ENCODE measurements at regions not wholly inside any gene's neighbourhood (a gene's known extent, or its start where the extent isn't known, plus 50 kb on each side); places are given as distances from the start of the nearest gene placed in this dataset.

GRCh38 chr6:165930668-165931214 is 236.9 kb downstream of the TBXT start:
- no peak overlapping the region for H3K27ac ChIP-seq
- no peak for TF ChIP-seq CTCF (conservative IDR thresholded peaks at IDR 0.05)
- TF ChIP-seq ZFX (IDR thresholded peaks at IDR 0.05): no peak

GRCh38 chr6:165929607-165930006 is 238.0 kb downstream of the TBXT start:
- no peak overlapping the region for H3K27ac ChIP-seq

GRCh38 chr6:165926378-165926777 is 241.3 kb downstream of the TBXT start:
- no peak for TF ChIP-seq ZFX (IDR thresholded peaks at IDR 0.05)
- TF ChIP-seq CTCF (conservative IDR thresholded peaks at IDR 0.05): no peak
- no peak overlapping the region for H3K27ac ChIP-seq

More at GRCh38 chr6:165929607-165930006, 238.0 kb downstream of the TBXT start:
- TF ChIP-seq CTCF (conservative IDR thresholded peaks at IDR 0.05) (no peak), ZFX (IDR thresholded peaks at IDR 0.05) (no peak)

GRCh38 chr6:165925474-165926156 is 242.0 kb downstream of the TBXT start:
- H3K27ac ChIP-seq: no peak overlapping the region
- TF ChIP-seq CTCF (conservative IDR thresholded peaks at IDR 0.05): no peak
- no peak for TF ChIP-seq ZFX (IDR thresholded peaks at IDR 0.05)

DNA sequence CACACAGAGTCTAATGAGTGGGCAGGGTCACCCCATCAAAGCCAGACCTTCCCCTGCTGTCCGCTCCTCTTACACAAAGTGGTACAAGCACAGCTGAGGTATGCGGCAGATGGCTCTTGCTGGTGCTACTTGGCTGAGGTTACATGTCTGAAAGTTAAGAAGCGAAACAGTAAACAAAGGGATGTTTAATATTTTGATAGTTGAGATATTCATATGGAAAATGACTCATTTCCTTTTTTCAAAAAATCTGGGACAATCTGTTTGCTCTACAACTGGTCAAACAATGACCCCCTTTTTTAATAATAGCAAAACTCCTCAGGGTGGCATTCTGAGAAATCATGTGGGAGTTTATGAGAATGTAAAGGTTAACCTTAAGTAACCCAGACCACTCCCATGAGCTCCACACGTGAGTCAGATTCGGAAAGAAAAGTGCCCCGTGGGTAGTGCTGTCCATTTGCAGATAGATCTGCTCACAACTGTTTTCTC is 245.3 kb downstream of the TBXT start:
- H3K27ac ChIP-seq: no peak overlapping the region
- TF ChIP-seq CTCF (conservative IDR thresholded peaks at IDR 0.05) (no peak), ZFX (IDR thresholded peaks at IDR 0.05) (no peak)

DNA sequence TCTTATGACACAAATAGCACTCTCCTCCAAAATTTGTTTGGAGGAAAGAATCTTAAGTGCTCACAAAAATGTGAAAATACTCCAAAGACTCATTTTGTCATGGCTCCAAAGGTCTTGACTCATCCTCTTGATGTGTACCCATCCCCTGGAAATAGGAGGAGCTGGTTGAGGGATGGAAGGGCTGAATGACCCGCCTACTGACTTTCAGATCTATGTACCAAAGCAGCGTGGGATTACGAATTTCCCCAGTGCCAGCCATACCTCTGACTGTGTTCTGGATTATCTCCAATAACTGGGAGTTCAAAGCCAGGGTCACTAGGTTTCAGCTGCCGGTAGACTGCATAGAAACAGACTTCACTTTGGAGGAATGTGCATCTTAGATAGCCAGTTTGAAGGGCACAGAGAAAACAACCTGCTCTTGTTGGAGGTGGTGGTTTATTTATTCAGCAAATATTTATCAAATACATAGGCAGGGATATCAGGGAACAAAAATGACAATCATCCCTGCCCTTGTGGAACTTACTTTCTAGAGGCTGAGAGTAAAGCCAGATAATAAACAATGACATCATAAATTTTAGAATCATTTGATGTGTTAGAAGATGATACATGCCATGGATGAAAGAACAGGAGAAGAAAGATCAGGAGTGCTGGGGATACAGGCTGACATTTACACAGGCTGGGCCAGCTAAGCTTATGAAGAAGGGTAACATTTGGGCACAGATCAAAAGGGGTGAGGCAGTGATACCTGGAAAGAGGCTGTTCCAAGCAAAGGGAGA is 246.6 kb downstream of the TBXT start:
- H3K27ac ChIP-seq: no peak overlapping the region
- TF ChIP-seq ZFX (IDR thresholded peaks at IDR 0.05) (no peak), CTCF (conservative IDR thresholded peaks at IDR 0.05) (no peak)

DNA sequence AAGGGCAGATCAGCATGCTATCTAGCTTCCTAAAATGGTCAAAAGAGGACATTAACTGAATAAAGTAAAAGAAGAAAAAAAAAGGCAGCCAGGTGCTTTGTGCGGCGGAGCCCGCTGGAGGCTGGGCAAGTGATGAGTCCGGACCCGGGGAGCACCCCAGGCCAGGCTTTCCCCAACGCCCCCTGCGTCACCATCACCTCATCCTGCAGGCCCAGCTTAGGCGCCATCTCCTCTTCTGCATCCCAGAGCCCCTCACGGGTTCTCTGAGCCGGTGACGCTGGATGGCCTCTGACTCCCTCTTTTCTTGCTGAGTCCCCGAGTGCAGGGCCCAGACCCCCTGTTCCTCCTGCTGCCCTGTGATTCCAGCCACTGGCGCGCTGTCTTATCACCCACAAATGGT is 250.1 kb downstream of the TBXT start:
- TF ChIP-seq ZFX (IDR thresholded peaks at IDR 0.05): no peak
- TF ChIP-seq CTCF (conservative IDR thresholded peaks at IDR 0.05): no peak
- H3K27ac ChIP-seq: no peak overlapping the region
